Neuron (in vitro differentiated cells): ENCODE measurements at regions not wholly inside any gene's neighbourhood (a gene's known extent, or its start where the extent isn't known, plus 50 kb on each side); places are given as distances from the start of the nearest gene placed in this dataset.
"Not testable (repeated sequence)": the region's sequence is repeated elsewhere in the genome, so short reads cannot be mapped to it uniquely, and the experiment has no call there.

Source experiments
- H2AFZ ChIP-seq: one replicate; pipeline ENCODE4 v1.6.1; 2013; ENCODE audit warnings: low read depth, mild to moderate bottlenecking, inconsistent platforms, low read length, moderate library complexity
- H3K27me3 ChIP-seq: one replicate; pipeline ENCODE4 v1.6.1; 2013; ENCODE audit warnings: low read length; ENCODE audit not compliant: insufficient read depth
- H3K36me3 ChIP-seq: one replicate; pipeline ENCODE4 v1.6.1; 2013; ENCODE audit warnings: low read length; ENCODE audit not compliant: insufficient read depth
- H3K4me1 ChIP-seq: one replicate; pipeline ENCODE4 v1.6.1; 2013; ENCODE audit warnings: low read length; ENCODE audit not compliant: insufficient read depth
- H3K4me3 ChIP-seq: 2 replicates; pipeline ENCODE4 v1.5.1; 2013; ENCODE audit warnings: mild to moderate bottlenecking, low read length, moderate library complexity
- H3K9me3 ChIP-seq: one replicate; pipeline ENCODE4 v1.6.1; 2013; ENCODE audit warnings: low read length

- H3K27me3 ChIP-seq: no peaks in the 10 kb centered on the region
- no peaks in the 10 kb centered on the region for H3K36me3 ChIP-seq
- H3K4me1 ChIP-seq: no peaks in the 10 kb centered on the region
- H2AFZ ChIP-seq: no peak overlapping the region
- H3K4me3 ChIP-seq: no peak overlapping the region
- no peaks in the 10 kb centered on the region for H3K9me3 ChIP-seq
Measured at GRCh38 chr2:14448340-14448739, 184.2 kb upstream of the LRATD1 start.

GRCh38 chr2:14451312-14451711 is 181.2 kb upstream of the LRATD1 start:
- H3K9me3 ChIP-seq: no peaks in the 10 kb centered on the region
- no peak overlapping the region for H3K4me3 ChIP-seq
- no peaks in the 10 kb centered on the region for H3K36me3 ChIP-seq
- no peaks in the 10 kb centered on the region for H3K4me1 ChIP-seq
- H2AFZ ChIP-seq: no peak overlapping the region
- no peaks in the 10 kb centered on the region for H3K27me3 ChIP-seq

- no peaks in the 10 kb centered on the region for H3K36me3 ChIP-seq
- no peaks in the 10 kb centered on the region for H3K27me3 ChIP-seq
- H2AFZ ChIP-seq: no peak overlapping the region
- no peaks in the 10 kb centered on the region for H3K4me1 ChIP-seq
- H3K9me3 ChIP-seq: no peaks in the 10 kb centered on the region
- H3K4me3 ChIP-seq: no peak overlapping the region
Measured at GRCh38 chr2:14454202-14454601, 178.3 kb upstream of the LRATD1 start.

GRCh38 chr2:14459786-14460325 is 172.7 kb upstream of the LRATD1 start:
- Histone ChIP-seq H3K9me3 (no peaks in the 10 kb centered on the region), H3K4me3 (no peak overlapping the region), H3K36me3 (no peaks in the 10 kb centered on the region), H3K27me3 (no peaks in the 10 kb centered on the region), H2AFZ (no peak overlapping the region), H3K4me1 (no peaks in the 10 kb centered on the region)

- H3K4me3 ChIP-seq: no peak overlapping the region
- no peaks in the 10 kb centered on the region for H3K36me3 ChIP-seq
- no peaks in the 10 kb centered on the region for H3K9me3 ChIP-seq
- H2AFZ ChIP-seq: no peak overlapping the region
- H3K27me3 ChIP-seq: no peaks in the 10 kb centered on the region
- H3K4me1 ChIP-seq: no peaks in the 10 kb centered on the region
Measured at GRCh38 chr2:14475994-14476393, 156.5 kb upstream of the LRATD1 start.

GRCh38 chr2:14479486-14479885 is 153.0 kb upstream of the LRATD1 start:
- Histone ChIP-seq H3K27me3 (no peaks in the 10 kb centered on the region), H2AFZ (no peak overlapping the region), H3K9me3 (no peaks in the 10 kb centered on the region), H3K4me1 (no peaks in the 10 kb centered on the region), H3K4me3 (no peak overlapping the region), H3K36me3 (no peaks in the 10 kb centered on the region)

- no peaks in the 10 kb centered on the region for H3K4me1 ChIP-seq
- H3K9me3 ChIP-seq: no peaks in the 10 kb centered on the region
- H2AFZ ChIP-seq: no peak overlapping the region
- no peaks in the 10 kb centered on the region for H3K27me3 ChIP-seq
- H3K4me3 ChIP-seq: no peak overlapping the region
- H3K36me3 ChIP-seq: no peaks in the 10 kb centered on the region
Measured at GRCh38 chr2:14480120-14480519, 152.4 kb upstream of the LRATD1 start.

GRCh38 chr2:14480906-14481305 is 151.6 kb upstream of the LRATD1 start:
- no peaks in the 10 kb centered on the region for H3K27me3 ChIP-seq
- H3K4me3 ChIP-seq: no peak overlapping the region
- no peaks in the 10 kb centered on the region for H3K9me3 ChIP-seq
- no peaks in the 10 kb centered on the region for H3K4me1 ChIP-seq
- H3K36me3 ChIP-seq: no peaks in the 10 kb centered on the region
- H2AFZ ChIP-seq: no peak overlapping the region

GRCh38 chr2:14492920-14493503 is 139.5 kb upstream of the LRATD1 start:
- H3K4me1 ChIP-seq: peaks cover 3% of the 10 kb centered on the region
- H2AFZ ChIP-seq: peak overlapping the region; percentile 26
- no peak overlapping the region for H3K4me3 ChIP-seq
- H3K27me3 ChIP-seq: no peaks in the 10 kb centered on the region
- no peaks in the 10 kb centered on the region for H3K36me3 ChIP-seq
- no peaks in the 10 kb centered on the region for H3K9me3 ChIP-seq

- H2AFZ ChIP-seq: no peak overlapping the region
- H3K9me3 ChIP-seq: no peaks in the 10 kb centered on the region
- H3K4me3 ChIP-seq: no peak overlapping the region
- H3K4me1 ChIP-seq: peaks cover 3% of the 10 kb centered on the region
- no peaks in the 10 kb centered on the region for H3K27me3 ChIP-seq
- no peaks in the 10 kb centered on the region for H3K36me3 ChIP-seq
Measured at GRCh38 chr2:14494759-14495158, 137.8 kb upstream of the LRATD1 start.

GRCh38 chr2:14501061-14501460 is 131.5 kb upstream of the LRATD1 start:
- no peaks in the 10 kb centered on the region for H3K36me3 ChIP-seq
- H3K9me3 ChIP-seq: no peaks in the 10 kb centered on the region
- no peak overlapping the region for H2AFZ ChIP-seq
- no peaks in the 10 kb centered on the region for H3K4me1 ChIP-seq
- no peaks in the 10 kb centered on the region for H3K27me3 ChIP-seq
- H3K4me3 ChIP-seq: no peak overlapping the region

- H3K4me1 ChIP-seq, H2AFZ ChIP-seq, H3K36me3 ChIP-seq, H3K27me3 ChIP-seq, H3K4me3 ChIP-seq, H3K9me3 ChIP-seq: not testable (repeated sequence)
Measured at GRCh38 chr2:14506955-14507354, 125.6 kb upstream of the LRATD1 start.

GRCh38 chr2:14511541-14511940 is 121.0 kb upstream of the LRATD1 start:
- Histone ChIP-seq H3K4me3 (no peak overlapping the region), H3K36me3 (no peaks in the 10 kb centered on the region)

GRCh38 chr2:14513903-14514302 is 118.6 kb upstream of the LRATD1 start:
- Histone ChIP-seq H3K36me3 (no peaks in the 10 kb centered on the region), H3K9me3 (no peaks in the 10 kb centered on the region), H3K27me3 (no peaks in the 10 kb centered on the region)

More at GRCh38 chr2:14511541-14511940, 121.0 kb upstream of the LRATD1 start:
- Histone ChIP-seq H2AFZ (no peak overlapping the region), H3K4me1 (no peaks in the 10 kb centered on the region), H3K27me3 (no peaks in the 10 kb centered on the region), H3K9me3 (no peaks in the 10 kb centered on the region)

More at GRCh38 chr2:14513903-14514302, 118.6 kb upstream of the LRATD1 start:
- no peak overlapping the region for H3K4me3 ChIP-seq
- no peak overlapping the region for H2AFZ ChIP-seq
- H3K4me1 ChIP-seq: no peaks in the 10 kb centered on the region
